H1 (cell line): ENCODE measurements at regions not wholly inside any gene's neighbourhood (a gene's known extent, or its start where the extent isn't known, plus 50 kb on each side); places are given as distances from the start of the nearest gene placed in this dataset.

Source experiments
- CTCF ChIA-PET: fragments of 300-600 bp; sonication (Branson Sonifier 250); formaldehyde crosslinking; loops from one replicate; lab custom pipeline; 2021; ENCODE audit not compliant: partially characterized antibody; lab: Charles Lee
- POLR2A ChIA-PET: fragments of 300-600 bp; sonication (Branson Sonifier 250); formaldehyde crosslinking; loops from one replicate; lab custom pipeline; 2021; ENCODE audit warnings: inconsistent platforms; ENCODE audit not compliant: partially characterized antibody; lab: Charles Lee
- DNase-seq, 2 experiments: peaks; one replicate each; pipeline versions ENCODE4 v3.0.0 to v3.0.0-alpha.2; 2010 to 2022; ENCODE audit warnings: low spot score in 2 of 2, low read depth in 1 of 2, mixed read lengths in 1 of 2
- FAIRE-seq: peaks from 2 replicates; lab custom pipeline; 2011; peaks lifted over from hg19 to GRCh38; lab: Jason Lieb, UNC
- H2AFZ ChIP-seq: 2 replicates; pipeline ENCODE4 v1.8.1; 2012; ENCODE audit warnings: low read length, inconsistent platforms
- H2AK5ac ChIP-seq: 2 replicates; pipeline ENCODE4 v1.6.1; 2013; ENCODE audit warnings: low read depth, low read length
- H2BK120ac ChIP-seq: replicated peaks from 2 replicates; pipeline ENCODE3; 2013; ENCODE audit warnings: low read depth, low read length, inconsistent platforms
- H2BK12ac ChIP-seq: 2 replicates; pipeline ENCODE4 v1.6.1; 2013; ENCODE audit warnings: low read depth, low read length
- H2BK15ac ChIP-seq: 2 replicates; pipeline ENCODE4 v1.6.1; 2013; ENCODE audit warnings: low read length
- H2BK20ac ChIP-seq: 2 replicates; pipeline ENCODE4 v1.6.1; 2013; ENCODE audit warnings: low read length
- H2BK5ac ChIP-seq: 2 replicates; pipeline ENCODE4 v1.6.1; 2013; ENCODE audit warnings: low read depth, low read length
- H3K14ac ChIP-seq: 2 replicates; pipeline ENCODE4 v1.6.1; 2013; ENCODE audit warnings: inconsistent platforms; ENCODE audit not compliant: insufficient read length
- H3K18ac ChIP-seq: 2 replicates; pipeline ENCODE4 v1.6.1; 2013; ENCODE audit warnings: low read length; ENCODE audit errors: extremely low read depth
- H3K23ac ChIP-seq: 2 replicates; pipeline ENCODE4 v1.6.1; 2013; ENCODE audit warnings: inconsistent platforms; ENCODE audit not compliant: insufficient read length
- H3K23me2 ChIP-seq: 2 replicates; pipeline ENCODE4 v1.6.1; 2013; ENCODE audit warnings: low read depth, low read length
- H3K27ac ChIP-seq: 2 replicates; pipeline ENCODE4 v1.6.1; 2011; ENCODE audit warnings: low read depth, low read length, inconsistent platforms
- H3K27me3 ChIP-seq, 4 experiments: replicated peaks in 1 of 4; 1 replicate in 1 of 4; 2 replicates in 3 of 4; pipeline versions ENCODE4 v1.6.1 to v1.8.1; 2011 to 2013; ENCODE audit warnings: low read length in 3 of 4, mild to moderate bottlenecking in 3 of 4, inconsistent platforms in 2 of 4, mixed read lengths in 2 of 4, moderate library complexity in 1 of 4; ENCODE audit not compliant: control insufficient read depth in 3 of 4, insufficient read depth in 3 of 4; ENCODE audit errors: extremely low read depth in 1 of 4
- H3K36me3 ChIP-seq, 4 experiments: 2 replicates each; pipeline versions ENCODE4 v1.6.1 to v1.8.1; 2011 to 2013; ENCODE audit warnings: mild to moderate bottlenecking in 4 of 4, low read length in 3 of 4, moderate library complexity in 2 of 4, control low read depth in 1 of 4, inconsistent platforms in 1 of 4; ENCODE audit not compliant: insufficient read depth in 4 of 4, control insufficient read depth in 2 of 4
- H3K4ac ChIP-seq: replicated peaks from 2 replicates; pipeline ENCODE3; 2013; ENCODE audit warnings: low read length, low read depth, mixed read lengths, inconsistent platforms; ENCODE audit not compliant: insufficient read length
- H3K4me1 ChIP-seq, 4 experiments: replicated peaks in 1 of 4; 1 replicate in 1 of 4; 2 replicates in 3 of 4; pipeline versions ENCODE4 v1.6.1 to v1.8.1; 2011 to 2013; ENCODE audit warnings: low read length in 3 of 4, inconsistent platforms in 2 of 4, mixed read lengths in 1 of 4; ENCODE audit not compliant: insufficient read depth in 4 of 4, control insufficient read depth in 3 of 4
- H3K4me2 ChIP-seq, 2 experiments: 2 replicates each; pipeline versions ENCODE4 v1.6.1 to v1.8.1; 2011 to 2013; ENCODE audit warnings: low read depth in 2 of 2, low read length in 2 of 2, control low read depth in 1 of 2, inconsistent platforms in 1 of 2, mild to moderate bottlenecking in 1 of 2; ENCODE audit not compliant: insufficient read depth in 1 of 2
- H3K4me3 ChIP-seq, 4 experiments: fragments of 200-600, 300-600 bp in 1 of 4; sonication (generic), shearing (Covaris generic), sonication (Bioruptor Twin) in 1 of 4; 2 replicates each; pipeline versions ENCODE4 v1.5.1 to v1.8.1; 2011 to 2016; ENCODE audit warnings: low read length in 4 of 4, low read depth in 3 of 4, control low read depth in 2 of 4, inconsistent platforms in 2 of 4, mild to moderate bottlenecking in 2 of 4, mixed read lengths in 1 of 4, moderate library complexity in 1 of 4; ENCODE audit not compliant: insufficient read depth in 2 of 4; ENCODE audit errors: extremely low read depth in 1 of 4
- H3K56ac ChIP-seq: replicated peaks from 2 replicates; pipeline ENCODE3; 2013; ENCODE audit warnings: low read depth, mild to moderate bottlenecking, mixed read lengths, low read length, inconsistent platforms; ENCODE audit not compliant: insufficient read length
- H3K79me1 ChIP-seq: 2 replicates; pipeline ENCODE4 v1.6.1; 2013; ENCODE audit warnings: low read depth, low read length, control low read depth
- H3K79me2 ChIP-seq, 2 experiments: 2 replicates each; pipeline versions ENCODE4 v1.6.1 to v1.8.1; 2012 to 2013; ENCODE audit warnings: low read length in 2 of 2, mild to moderate bottlenecking in 2 of 2, inconsistent platforms in 1 of 2; ENCODE audit not compliant: insufficient read depth in 2 of 2, control insufficient read depth in 1 of 2
- H3K9ac ChIP-seq, 4 experiments: replicated peaks in 1 of 4; 1 replicate in 1 of 4; 2 replicates in 3 of 4; pipeline versions ENCODE4 v1.6.1 to v1.8.1; 2011 to 2013; ENCODE audit warnings: low read depth in 3 of 4, low read length in 3 of 4, control low read depth in 2 of 4, mild to moderate bottlenecking in 2 of 4, moderate library complexity in 2 of 4, inconsistent platforms in 1 of 4; ENCODE audit errors: extremely low read depth in 1 of 4
- H3K9me3 ChIP-seq, 2 experiments: 2 replicates each; pipeline versions ENCODE4 v1.6.1 to v1.8.1; 2012 to 2013; ENCODE audit warnings: mild to moderate bottlenecking in 2 of 2, moderate library complexity in 2 of 2, control low read depth in 1 of 2, inconsistent platforms in 1 of 2, low read depth in 1 of 2, low read length in 1 of 2, mixed read lengths in 1 of 2; ENCODE audit not compliant: insufficient read depth in 2 of 2
- H4K20me1 ChIP-seq, 2 experiments: replicated peaks in 1 of 2; 2 replicates each; pipeline versions ENCODE3 to v1.8.1; 2011 to 2013; ENCODE audit warnings: inconsistent platforms in 2 of 2, low read length in 2 of 2, mild to moderate bottlenecking in 1 of 2; ENCODE audit not compliant: insufficient read depth in 2 of 2, control insufficient read depth in 1 of 2
- H4K5ac ChIP-seq: 2 replicates; pipeline ENCODE4 v1.6.1; 2013; ENCODE audit warnings: low read length, low read depth, mixed read lengths, inconsistent platforms; ENCODE audit not compliant: insufficient read length
- H4K8ac ChIP-seq: 2 replicates; pipeline ENCODE4 v1.8.0; 2013; ENCODE audit warnings: mild to moderate bottlenecking, moderate library complexity, low read length, inconsistent platforms; ENCODE audit not compliant: insufficient read depth; ENCODE audit errors: extremely low read depth
- H4K91ac ChIP-seq: replicated peaks from 2 replicates; pipeline ENCODE3; 2013; ENCODE audit warnings: low read length, mixed read lengths, inconsistent platforms; ENCODE audit not compliant: insufficient read length
- CTCF ChIP-seq, 3 experiments: IDR thresholded peaks; 1 replicate in 2 of 3; 2 replicates in 1 of 3; pipeline versions ENCODE4 v1.5.1 to v1.6.1; 2011; ENCODE audit warnings: low read length in 3 of 3, mild to moderate bottlenecking in 3 of 3, inconsistent platforms in 2 of 3, low read depth in 1 of 3, moderate library complexity in 1 of 3; ENCODE audit not compliant: insufficient read depth in 1 of 3; ENCODE audit errors: control extremely low read depth in 1 of 3
- RAD21 ChIP-seq, 2 experiments: IDR thresholded peaks in 1 of 2; conservative IDR thresholded peaks in 1 of 2; 2 replicates each; pipeline ENCODE4 v1.6.1; 2011; ENCODE audit warnings: low read depth in 2 of 2, low read length in 2 of 2, improper control_type of control experiment in 1 of 2, inconsistent platforms in 1 of 2, mild to moderate bottlenecking in 1 of 2, moderate library complexity in 1 of 2
- SUZ12 ChIP-seq: fragments of 200-600 bp; sonication (generic); IDR thresholded peaks from 2 replicates; pipeline ENCODE4 v1.6.1; 2012; ENCODE audit warnings: mild to moderate bottlenecking, inconsistent platforms, low read length, moderate library complexity, mixed read lengths
- YY1 ChIP-seq: IDR thresholded peaks from 2 replicates; pipeline ENCODE4 v1.6.1; 2011; ENCODE audit warnings: low read depth, mild to moderate bottlenecking, low read length
- ZNF274 ChIP-seq: IDR thresholded peaks from 2 replicates; pipeline ENCODE4 v1.7.0; 2012; ENCODE audit warnings: low read length, borderline replicate concordance; ENCODE audit errors: extremely low read depth
- WGBS, 2 experiments: shearing (Covaris generic) in 1 of 2; methylation state at CpG; one replicate each; pipeline versions ENCODE4 v1.1.6 to v1.1.7; 2013 to 2015; ENCODE audit warnings: low lambda C conversion rate in 2 of 2, mixed read lengths in 2 of 2, inconsistent platforms in 1 of 2, low coverage in 1 of 2, missing lambda C conversion rate in 1 of 2; ENCODE audit not compliant: insufficient replicate concordance in 2 of 2, insufficient coverage in 1 of 2, insufficient read length in 1 of 2; ENCODE audit errors: extremely low coverage in 1 of 2, missing lambda C conversion rate in 1 of 2; 5-methylcytosine and 5-hydroxymethylcytosine counted together

- no peak overlapping the region for H2BK15ac ChIP-seq
- peaks cover 0 to 8% (median 2%) of the 10 kb centered on the region in 4 experiments; a peak in 4 of 7 replicates for H3K4me1 ChIP-seq
- H3K27me3 ChIP-seq: no peaks in the 10 kb centered on the region
- no peak overlapping the region for H3K9ac ChIP-seq
- peak overlapping the region; percentile 15; the same call in 1 of the 2 replicates for H2BK5ac ChIP-seq
- H3K14ac ChIP-seq: no peak overlapping the region
- POLR2A ChIA-PET: interaction anchor here (0.7 to 1.5 kb wide), 2 partner anchors 19 to 137 kb away, joined by 3 to 4 read pairs; no protein-coding TSS in a partner anchor
- H3K23me2 ChIP-seq: no peaks in the 10 kb centered on the region
- no peak overlapping the region for H2BK120ac ChIP-seq
- no peak overlapping the region for H3K4ac ChIP-seq
- H3K23ac ChIP-seq: no peak overlapping the region
- no peaks in the 10 kb centered on the region for H3K36me3 ChIP-seq
- H2BK20ac ChIP-seq: no peak overlapping the region
- CTCF ChIA-PET: interaction anchor here (1.1 to 1.9 kb wide), 6 partner anchors 37 to 191 kb away, joined by 3 to 5 read pairs (median 4); no protein-coding TSS in a partner anchor
- H3K18ac ChIP-seq: peak overlapping the region; percentile 48; the same call in 1 of the 2 replicates
- H3K27ac ChIP-seq: no peak overlapping the region
- no peak overlapping the region for H2AK5ac ChIP-seq
- FAIRE-seq (no peak), DNase-seq (no peak)
- no peak overlapping the region for H4K91ac ChIP-seq
- H3K4me2 ChIP-seq: no peak overlapping the region; a peak in 1 of 4 replicates
- H2AFZ ChIP-seq: peak overlapping the region; percentile 100
- H3K79me1 ChIP-seq: no peaks in the 10 kb centered on the region
- no peak for TF ChIP-seq ZNF274
- TF ChIP-seq SUZ12: no peak
- 0 out of 2 replicates have a peak, but pooled peaks have one; percentile 50 for TF ChIP-seq YY1
- TF ChIP-seq CTCF (IDR thresholded peaks at IDR 0.05; ENCODE audit: control extremely low read depth in 1 of 3, insufficient read depth in 1 of 3, low read depth in 1 of 3, low read length in 3 of 3): peak; percentile 30 to 49 (median 33); a peak in 3 of 4 replicates
- TF ChIP-seq RAD21 (IDR thresholded peaks at IDR 0.05 in 1 of 2, conservative IDR thresholded peaks at IDR 0.05 in 1 of 2; ENCODE audit: low read depth in 2 of 2, low read length in 2 of 2): peak; percentile 62 to 65
- no peak overlapping the region for H3K56ac ChIP-seq
- H3K9me3 ChIP-seq: no peaks in the 10 kb centered on the region
- no peak overlapping the region for H2BK12ac ChIP-seq
- H3K4me3 ChIP-seq: no peak overlapping the region
- H4K8ac ChIP-seq: no peak overlapping the region
- H3K79me2 ChIP-seq: no peaks in the 10 kb centered on the region
- no peak overlapping the region for H4K5ac ChIP-seq
- H4K20me1 ChIP-seq: no peaks in the 10 kb centered on the region
- 32% methylated on average over 2 of the region's 2 CpGs; no CpG with 5 or more reads in 1 of the 2 experiments for WGBS, 2 experiments
Measured at GRCh38 chr5:61277190-61277589, 54.9 kb upstream of the ZSWIM6 start.
